ENCODE measurements at regions not wholly inside any gene's neighbourhood (a gene's known extent, or its start where the extent isn't known, plus 50 kb on each side); places are given as distances from the start of the nearest gene placed in this dataset.
A peak's percentile ranks its signal among the peaks of the same experiment; 100 is the strongest.
"Not testable (repeated sequence)": the region's sequence is repeated elsewhere in the genome, so short reads cannot be mapped to it uniquely, and the experiment has no call there.

GRCh38 chr4:142897518-142897917 lies 51.4 kb upstream of the INPP4B start:
- DNase-seq (ENCODE audit: low spot score): not testable (repeated sequence)

GRCh38 chr4:142900622-142901021 lies 54.5 kb upstream of the INPP4B start:
- no peak for DNase-seq (ENCODE audit: low spot score)

GRCh38 chr4:142901166-142901662 lies 55.1 kb upstream of the INPP4B start:
- DNase-seq (ENCODE audit: low spot score): no peak

- DNase-seq (ENCODE audit: low spot score): not testable (repeated sequence)
Observed at GRCh38 chr4:142903617-142904016, 57.5 kb upstream of the INPP4B start.

- no peak for DNase-seq (ENCODE audit: low spot score)
Observed at GRCh38 chr4:142909908-142910307, 63.8 kb upstream of the INPP4B start.

- no peak for DNase-seq (ENCODE audit: low spot score)
Observed at GRCh38 chr4:142913034-142913433, 66.9 kb upstream of the INPP4B start.

GRCh38 chr4:142913461-142914030 lies 67.4 kb upstream of the INPP4B start:
- DNase-seq (ENCODE audit: low spot score): no peak

- no peak for DNase-seq (ENCODE audit: low spot score)
Observed at GRCh38 chr4:142917678-142918077, 71.6 kb upstream of the INPP4B start.

- no peak for DNase-seq (ENCODE audit: low spot score)
Observed at GRCh38 chr4:142922720-142923119, 76.6 kb upstream of the INPP4B start.

- no peak for DNase-seq (ENCODE audit: low spot score)
Observed at GRCh38 chr4:142923619-142924018, 77.5 kb upstream of the INPP4B start.

GRCh38 chr4:142925161-142925560 lies 79.1 kb upstream of the INPP4B start:
- no peak for DNase-seq (ENCODE audit: low spot score)

GRCh38 chr4:142927721-142928120 lies 81.6 kb upstream of the INPP4B start:
- no peak for DNase-seq (ENCODE audit: low spot score)

GRCh38 chr4:142929526-142929925 lies 83.4 kb upstream of the INPP4B start:
- no peak for DNase-seq (ENCODE audit: low spot score)

- no peak for DNase-seq (ENCODE audit: low spot score)
Observed at GRCh38 chr4:142933207-142933606, 87.1 kb upstream of the INPP4B start.

- DNase-seq (ENCODE audit: low spot score): peak; percentile 25
Observed at GRCh38 chr4:142940425-142941330, 94.6 kb upstream of the INPP4B start.

- DNase-seq (ENCODE audit: low spot score): peak; percentile 22
Observed at GRCh38 chr4:142944565-142944964, 98.5 kb upstream of the INPP4B start.

- DNase-seq (ENCODE audit: low spot score): no peak
Observed at GRCh38 chr4:142952821-142953580, 106.9 kb upstream of the INPP4B start.

GRCh38 chr4:142954415-142954814 lies 108.3 kb upstream of the INPP4B start:
- DNase-seq (ENCODE audit: low spot score): no peak

- DNase-seq (ENCODE audit: low spot score): no peak
Observed at GRCh38 chr4:142955501-142955900, 109.4 kb upstream of the INPP4B start.

GRCh38 chr4:142959173-142959572 lies 113.1 kb upstream of the INPP4B start:
- peak; percentile 34 for DNase-seq (ENCODE audit: low spot score)

GRCh38 chr4:142960126-142960525 lies 114.0 kb upstream of the INPP4B start:
- no peak for DNase-seq (ENCODE audit: low spot score)

- DNase-seq (ENCODE audit: low spot score): no peak
Observed at GRCh38 chr4:142960867-142961644, 115.0 kb upstream of the INPP4B start.
